ENCODE measurements at regions not wholly inside any gene's neighbourhood (a gene's known extent, or its start where the extent isn't known, plus 50 kb on each side); places are given as distances from the start of the nearest gene placed in this dataset.

DNA sequence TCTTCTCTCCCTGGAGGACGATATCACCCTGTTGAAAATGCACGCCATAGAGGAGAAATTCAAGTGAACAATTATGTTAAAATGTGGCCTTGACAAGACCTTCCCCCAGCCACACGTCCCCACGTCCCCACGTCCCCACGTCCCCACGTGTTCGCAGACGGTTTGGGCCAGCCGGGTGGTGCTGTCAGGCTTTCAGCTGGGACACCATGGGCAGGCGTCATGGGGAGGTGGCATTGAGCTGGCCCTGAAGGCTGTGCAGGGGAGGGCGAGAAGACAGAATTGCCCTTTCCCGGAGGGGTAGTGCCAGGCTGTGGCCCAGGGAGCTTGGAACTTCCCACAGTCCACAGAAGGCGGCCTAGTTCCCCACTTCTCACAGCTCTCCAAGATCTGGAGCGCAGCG lies 240.7 kb upstream of the RAB6C start:
- H3K4me2 ChIP-seq: no peak overlapping the region
- no peaks in the 10 kb centered on the region for H3K4me1 ChIP-seq (ENCODE audit: insufficient read depth)
- no peaks in the 10 kb centered on the region for H3K27me3 ChIP-seq
- DNase-seq (ENCODE audit: low spot score): no peak
- H3K79me2 ChIP-seq: no peaks in the 10 kb centered on the region
- H3K4me3 ChIP-seq: no peak overlapping the region
- no peak overlapping the region for H2AFZ ChIP-seq
- TF ChIP-seq EZH2phosphoT487 (IDR thresholded peaks at IDR 0.05; ENCODE audit: low read depth, severe bottlenecking, unreplicated experiment): no peak
- TF ChIP-seq, protein P1, sequence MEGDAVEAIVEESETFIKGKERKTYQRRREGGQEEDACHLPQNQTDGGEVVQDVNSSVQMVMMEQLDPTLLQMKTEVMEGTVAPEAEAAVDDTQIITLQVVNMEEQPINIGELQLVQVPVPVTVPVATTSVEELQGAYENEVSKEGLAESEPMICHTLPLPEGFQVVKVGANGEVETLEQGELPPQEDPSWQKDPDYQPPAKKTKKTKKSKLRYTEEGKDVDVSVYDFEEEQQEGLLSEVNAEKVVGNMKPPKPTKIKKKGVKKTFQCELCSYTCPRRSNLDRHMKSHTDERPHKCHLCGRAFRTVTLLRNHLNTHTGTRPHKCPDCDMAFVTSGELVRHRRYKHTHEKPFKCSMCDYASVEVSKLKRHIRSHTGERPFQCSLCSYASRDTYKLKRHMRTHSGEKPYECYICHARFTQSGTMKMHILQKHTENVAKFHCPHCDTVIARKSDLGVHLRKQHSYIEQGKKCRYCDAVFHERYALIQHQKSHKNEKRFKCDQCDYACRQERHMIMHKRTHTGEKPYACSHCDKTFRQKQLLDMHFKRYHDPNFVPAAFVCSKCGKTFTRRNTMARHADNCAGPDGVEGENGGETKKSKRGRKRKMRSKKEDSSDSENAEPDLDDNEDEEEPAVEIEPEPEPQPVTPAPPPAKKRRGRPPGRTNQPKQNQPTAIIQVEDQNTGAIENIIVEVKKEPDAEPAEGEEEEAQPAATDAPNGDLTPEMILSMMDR (IDR thresholded peaks at IDR 0.05; ENCODE audit: poor library complexity): no peak
- TF ChIP-seq EZH2 (IDR thresholded peaks at IDR 0.05; ENCODE audit: borderline replicate concordance): no peak
- no peak overlapping the region for H3K27ac ChIP-seq
- no peaks in the 10 kb centered on the region for H4K20me1 ChIP-seq (ENCODE audit: insufficient read depth, poor library complexity, severe bottlenecking)
- 95% methylated on average over 16 of the region's 16 CpGs for WGBS (ENCODE audit: low lambda C conversion rate, missing lambda C conversion rate)
- H3K36me3 ChIP-seq (replicated peaks; ENCODE audit: insufficient read depth, low read depth): no peaks in the 10 kb centered on the region
- H3K9me2 ChIP-seq (replicated peaks; ENCODE audit: insufficient read depth): no peaks in the 10 kb centered on the region
- no peaks in the 10 kb centered on the region for H3K9me3 ChIP-seq (ENCODE audit: low read depth)

DNA sequence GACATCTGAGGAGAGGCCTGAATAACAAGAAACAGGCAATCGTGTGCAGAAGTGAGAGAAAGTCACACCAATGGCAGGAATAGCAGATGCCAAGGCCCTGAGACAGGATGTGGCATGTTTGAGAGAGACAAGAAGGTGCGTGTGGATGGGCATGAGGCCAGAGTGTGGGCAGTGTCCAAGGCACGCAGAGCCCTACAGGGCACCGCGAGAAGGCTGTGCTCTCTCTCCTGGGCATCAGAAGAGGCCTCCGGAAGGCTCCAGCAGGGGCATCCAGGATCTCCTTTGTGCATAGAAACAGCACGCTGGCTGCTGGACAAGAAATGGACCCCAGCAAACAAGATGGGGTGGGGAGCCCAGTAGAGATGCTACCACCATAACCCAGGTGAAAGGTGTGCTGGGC lies 239.0 kb upstream of the RAB6C start:
- 94% methylated on average over 7 of the region's 7 CpGs for WGBS (ENCODE audit: low lambda C conversion rate, missing lambda C conversion rate)
- H4K20me1 ChIP-seq (ENCODE audit: insufficient read depth, poor library complexity, severe bottlenecking): no peaks in the 10 kb centered on the region
- TF ChIP-seq EZH2phosphoT487 (IDR thresholded peaks at IDR 0.05; ENCODE audit: low read depth, severe bottlenecking, unreplicated experiment) (no peak), EZH2 (IDR thresholded peaks at IDR 0.05; ENCODE audit: borderline replicate concordance) (no peak)
- TF ChIP-seq, protein P1 (IDR thresholded peaks at IDR 0.05; ENCODE audit: poor library complexity): no peak
- no peaks in the 10 kb centered on the region for H3K9me2 ChIP-seq (replicated peaks; ENCODE audit: insufficient read depth)
- H3K27me3 ChIP-seq: no peaks in the 10 kb centered on the region
- no peaks in the 10 kb centered on the region for H3K79me2 ChIP-seq
- no peak overlapping the region for H2AFZ ChIP-seq
- no peaks in the 10 kb centered on the region for H3K4me1 ChIP-seq (ENCODE audit: insufficient read depth)
- H3K4me2 ChIP-seq: no peak overlapping the region
- no peak overlapping the region for H3K27ac ChIP-seq
- no peaks in the 10 kb centered on the region for H3K36me3 ChIP-seq (replicated peaks; ENCODE audit: insufficient read depth, low read depth)
- no peak overlapping the region for H3K4me3 ChIP-seq
- no peaks in the 10 kb centered on the region for H3K9me3 ChIP-seq (ENCODE audit: low read depth)
- DNase-seq (ENCODE audit: low spot score): no peak

DNA sequence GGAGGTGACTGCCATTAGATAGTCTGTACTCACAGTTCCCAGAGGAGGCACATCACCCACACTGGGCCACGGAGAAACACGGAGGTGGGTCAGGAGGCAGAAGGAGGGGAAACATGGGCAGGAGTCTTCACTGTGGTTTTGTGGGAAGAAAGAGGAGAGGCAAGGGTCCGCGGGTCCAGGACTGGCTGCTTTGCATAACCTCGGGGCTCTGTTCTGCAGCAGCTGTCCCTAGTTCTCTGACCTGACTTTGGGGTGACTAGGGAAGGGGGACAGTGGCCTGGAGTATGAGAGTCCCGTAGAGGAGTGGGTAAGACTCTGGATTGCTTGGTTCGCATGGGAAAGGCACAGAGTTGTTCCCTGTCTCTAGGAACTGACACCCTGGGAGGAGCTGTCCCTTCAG lies 238.3 kb upstream of the RAB6C start:
- WGBS (ENCODE audit: low lambda C conversion rate, missing lambda C conversion rate): 91% methylated on average over 7 of the region's 7 CpGs
- no peak for TF ChIP-seq EZH2 (IDR thresholded peaks at IDR 0.05; ENCODE audit: borderline replicate concordance)
- TF ChIP-seq EZH2phosphoT487 (IDR thresholded peaks at IDR 0.05; ENCODE audit: low read depth, severe bottlenecking, unreplicated experiment): no peak
- TF ChIP-seq, protein P1 (IDR thresholded peaks at IDR 0.05; ENCODE audit: poor library complexity): no peak
- no peak overlapping the region for H2AFZ ChIP-seq
- H3K79me2 ChIP-seq: no peaks in the 10 kb centered on the region
- no peak overlapping the region for H3K4me2 ChIP-seq
- no peak for DNase-seq (ENCODE audit: low spot score)
- no peaks in the 10 kb centered on the region for H3K9me3 ChIP-seq (ENCODE audit: low read depth)
- no peaks in the 10 kb centered on the region for H3K27me3 ChIP-seq
- H3K36me3 ChIP-seq (replicated peaks; ENCODE audit: insufficient read depth, low read depth): no peaks in the 10 kb centered on the region
- no peaks in the 10 kb centered on the region for H4K20me1 ChIP-seq (ENCODE audit: insufficient read depth, poor library complexity, severe bottlenecking)
- no peaks in the 10 kb centered on the region for H3K9me2 ChIP-seq (replicated peaks; ENCODE audit: insufficient read depth)
- no peak overlapping the region for H3K27ac ChIP-seq
- H3K4me3 ChIP-seq: no peak overlapping the region
- H3K4me1 ChIP-seq (ENCODE audit: insufficient read depth): no peaks in the 10 kb centered on the region

DNA sequence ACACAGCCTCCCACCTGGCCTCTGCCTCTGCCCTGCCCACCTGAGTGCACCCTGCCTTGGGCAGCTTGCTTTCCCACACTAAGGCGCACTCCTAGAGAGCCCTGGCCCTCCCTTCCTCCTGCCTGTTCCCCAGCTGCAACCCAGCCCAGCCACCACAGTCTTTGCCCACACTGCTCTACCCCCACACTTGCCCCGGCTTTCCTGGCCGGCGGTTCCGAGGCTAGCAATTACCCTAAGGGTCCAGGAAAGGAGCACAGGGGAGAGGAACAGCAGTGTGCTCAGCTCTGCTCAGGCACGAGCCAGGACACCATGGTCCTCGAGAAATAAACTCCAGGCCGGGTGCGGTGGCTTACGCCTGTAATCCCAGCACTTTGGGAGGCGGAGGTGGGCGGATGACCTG lies 237.8 kb upstream of the RAB6C start:
- no peaks in the 10 kb centered on the region for H4K20me1 ChIP-seq (ENCODE audit: insufficient read depth, poor library complexity, severe bottlenecking)
- H3K4me2 ChIP-seq: no peak overlapping the region
- no peaks in the 10 kb centered on the region for H3K27me3 ChIP-seq
- no peaks in the 10 kb centered on the region for H3K9me3 ChIP-seq (ENCODE audit: low read depth)
- no peak overlapping the region for H3K4me3 ChIP-seq
- DNase-seq (ENCODE audit: low spot score): no peak
- H3K79me2 ChIP-seq: no peaks in the 10 kb centered on the region
- no peak overlapping the region for H2AFZ ChIP-seq
- no peaks in the 10 kb centered on the region for H3K36me3 ChIP-seq (replicated peaks; ENCODE audit: insufficient read depth, low read depth)
- H3K9me2 ChIP-seq (replicated peaks; ENCODE audit: insufficient read depth): no peaks in the 10 kb centered on the region
- H3K4me1 ChIP-seq (ENCODE audit: insufficient read depth): no peaks in the 10 kb centered on the region
- H3K27ac ChIP-seq: no peak overlapping the region
- TF ChIP-seq, protein P1 (IDR thresholded peaks at IDR 0.05; ENCODE audit: poor library complexity): no peak
- TF ChIP-seq EZH2 (IDR thresholded peaks at IDR 0.05; ENCODE audit: borderline replicate concordance) (no peak), EZH2phosphoT487 (IDR thresholded peaks at IDR 0.05; ENCODE audit: low read depth, severe bottlenecking, unreplicated experiment) (no peak)
- 90% methylated on average over 12 of the region's 12 CpGs for WGBS (ENCODE audit: low lambda C conversion rate, missing lambda C conversion rate)
